Calu3 (cell line): ENCODE measurements at regions not wholly inside any gene's neighbourhood (a gene's known extent, or its start where the extent isn't known, plus 50 kb on each side); places are given as distances from the start of the nearest gene placed in this dataset.

Experiments used
- BruUV-seq: library from RNA; stranded (reverse); fragments of 400-500 nt; replicated peaks from 2 replicates; lab custom pipeline; 2021; lab: Mats Ljungman, UMichigan
- CTCF ChIA-PET: fragments of 300-600 bp; sonication (Branson Sonifier 250); formaldehyde crosslinking; loops from one replicate; lab custom pipeline; 2022; ENCODE audit warnings: antibody characterized with exemption; lab: Charles Lee
- DNase-seq: peaks from one replicate; pipeline ENCODE4 v3.0.0; 2022
- H3K27ac Mint-ChIP-seq: one replicate; pipeline ENCODE4 v1.8.0; 2022; ENCODE audit warnings: mixed read lengths; ENCODE audit not compliant: unreplicated experiment
- H3K27me3 Mint-ChIP-seq: one replicate; pipeline ENCODE4 v1.8.0; 2022; ENCODE audit warnings: mixed read lengths; ENCODE audit not compliant: unreplicated experiment
- H3K36me3 Mint-ChIP-seq: one replicate; pipeline ENCODE4 v1.8.0; 2022; ENCODE audit warnings: mild to moderate bottlenecking, moderate library complexity, mixed read lengths; ENCODE audit not compliant: insufficient read depth, unreplicated experiment
- H3K4me1 Mint-ChIP-seq: one replicate; pipeline ENCODE4 v1.8.0; 2022; ENCODE audit warnings: mild to moderate bottlenecking, low read depth, mixed read lengths; ENCODE audit not compliant: unreplicated experiment
- H3K4me3 Mint-ChIP-seq: one replicate; pipeline ENCODE4 v1.8.0; 2022; ENCODE audit warnings: mild to moderate bottlenecking, low read depth, moderate library complexity, mixed read lengths; ENCODE audit not compliant: unreplicated experiment
- H3K9me3 Mint-ChIP-seq: one replicate; pipeline ENCODE4 v1.8.0; 2022; ENCODE audit warnings: low read depth, mixed read lengths; ENCODE audit not compliant: unreplicated experiment
- CTCF ChIP-seq: fragments of 200-600 bp; IDR thresholded peaks from one replicate; pipeline ENCODE4 v1.8.0; 2022; ENCODE audit warnings: antibody characterized with exemption; ENCODE audit not compliant: unreplicated experiment
- intact Hi-C: fragments of 100-400 bp; cut with micrococcal nuclease; formaldehyde crosslinking; loops from one replicate; pipeline ENCODE4 v1.10.0; 2022; ENCODE audit not compliant: unreplicated experiment

- CTCF ChIA-PET: no interaction called here
- Mint-ChIP-seq H3K27ac (no peak overlapping the region), H3K4me1 (no peaks in the 10 kb centered on the region), H3K4me3 (no peak overlapping the region), H3K9me3 (peaks cover 7% of the 10 kb centered on the region), H3K36me3 (no peaks in the 10 kb centered on the region), H3K27me3 (no peaks in the 10 kb centered on the region)
- BruUV-seq: no TSS peak
- TF ChIP-seq CTCF: no peak
- intact Hi-C loops: no loop called here
- DNase-seq: no peak
These were observed 750.2 kb downstream of the XPNPEP1 start for GRCh38 chr10:109173121-109173520.

GRCh38 chr10:109166935-109167334, 756.4 kb downstream of the XPNPEP1 start:
- CTCF ChIA-PET: no interaction called here
- no peaks in the 10 kb centered on the region for H3K27me3 Mint-ChIP-seq
- no peak overlapping the region for H3K4me3 Mint-ChIP-seq
- no peaks in the 10 kb centered on the region for H3K4me1 Mint-ChIP-seq
- BruUV-seq: no TSS peak
- H3K36me3 Mint-ChIP-seq: no peaks in the 10 kb centered on the region
- H3K27ac Mint-ChIP-seq: no peak overlapping the region
- no peak for TF ChIP-seq CTCF
- H3K9me3 Mint-ChIP-seq: peaks cover 8% of the 10 kb centered on the region
- DNase-seq: no peak
- intact Hi-C loops: no loop called here

- Mint-ChIP-seq H3K9me3 (peaks cover 7% of the 10 kb centered on the region), H3K36me3 (no peaks in the 10 kb centered on the region), H3K4me1 (no peaks in the 10 kb centered on the region), H3K4me3 (no peak overlapping the region), H3K27me3 (no peaks in the 10 kb centered on the region), H3K27ac (no peak overlapping the region)
- no peak for DNase-seq
- CTCF ChIA-PET: no interaction called here
- BruUV-seq: no TSS peak
- TF ChIP-seq CTCF: no peak
- intact Hi-C loops: no loop called here
These were observed 764.0 kb downstream of the XPNPEP1 start for GRCh38 chr10:109159351-109159750.

GRCh38 chr10:109156396-109156795, 766.9 kb downstream of the XPNPEP1 start:
- no peak overlapping the region for H3K4me3 Mint-ChIP-seq
- H3K4me1 Mint-ChIP-seq: no peaks in the 10 kb centered on the region
- H3K9me3 Mint-ChIP-seq: peaks cover 6% of the 10 kb centered on the region
- no TSS peak for BruUV-seq
- CTCF ChIA-PET: no interaction called here
- intact Hi-C loops: no loop called here
- no peak for DNase-seq
- no peak for TF ChIP-seq CTCF
- H3K27me3 Mint-ChIP-seq: no peaks in the 10 kb centered on the region
- H3K27ac Mint-ChIP-seq: no peak overlapping the region
- no peaks in the 10 kb centered on the region for H3K36me3 Mint-ChIP-seq
